ENCODE measurements at regions not wholly inside any gene's neighbourhood (a gene's known extent, or its start where the extent isn't known, plus 50 kb on each side); places are given as distances from the start of the nearest gene placed in this dataset.
A peak's percentile ranks its signal among the peaks of the same experiment; 100 is the strongest.

DNA sequence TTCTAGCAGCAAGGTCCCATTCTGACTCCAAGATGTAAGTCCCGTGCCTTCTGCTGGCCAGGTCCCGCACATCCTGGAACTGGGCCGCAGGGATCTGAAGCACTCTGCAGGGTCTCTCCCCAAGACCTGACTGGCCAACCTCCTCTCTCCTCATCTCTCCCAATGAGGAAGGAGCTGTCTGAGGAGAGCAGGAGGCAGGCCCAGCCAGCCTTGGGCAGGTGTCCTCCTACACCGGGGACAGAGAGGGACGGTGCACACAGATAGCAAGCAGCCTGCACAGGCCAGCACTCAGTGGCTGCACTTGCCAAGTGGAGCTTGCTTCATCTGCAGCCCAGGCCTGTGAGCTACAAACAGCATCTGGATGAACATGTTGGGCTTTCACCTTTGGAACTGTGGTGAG is 76.8 kb upstream of the CD93 start (continued):
- no peak for TF ChIP-seq ZNF76 (tag by site-specific recombination; IDR thresholded peaks at IDR 0.05; ENCODE audit: borderline replicate concordance, low read depth)
- TF ChIP-seq, protein P1, sequence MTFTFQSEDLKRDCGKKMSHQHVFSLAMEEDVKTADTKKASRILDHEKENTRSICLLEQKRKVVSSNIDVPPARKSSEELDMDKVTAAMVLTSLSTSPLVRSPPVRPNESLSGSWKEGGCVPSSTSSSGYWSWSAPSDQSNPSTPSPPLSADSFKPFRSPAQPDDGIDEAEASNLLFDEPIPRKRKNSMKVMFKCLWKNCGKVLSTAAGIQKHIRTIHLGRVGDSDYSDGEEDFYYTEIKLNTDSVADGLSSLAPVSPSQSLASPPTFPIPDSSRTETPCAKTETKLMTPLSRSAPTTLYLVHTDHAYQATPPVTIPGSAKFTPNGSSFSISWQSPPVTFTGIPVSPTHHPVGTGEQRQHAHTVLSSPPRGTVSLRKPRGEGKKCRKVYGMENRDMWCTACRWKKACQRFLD (tag by site-specific recombination; IDR thresholded peaks at IDR 0.05) = no peak

DNA sequence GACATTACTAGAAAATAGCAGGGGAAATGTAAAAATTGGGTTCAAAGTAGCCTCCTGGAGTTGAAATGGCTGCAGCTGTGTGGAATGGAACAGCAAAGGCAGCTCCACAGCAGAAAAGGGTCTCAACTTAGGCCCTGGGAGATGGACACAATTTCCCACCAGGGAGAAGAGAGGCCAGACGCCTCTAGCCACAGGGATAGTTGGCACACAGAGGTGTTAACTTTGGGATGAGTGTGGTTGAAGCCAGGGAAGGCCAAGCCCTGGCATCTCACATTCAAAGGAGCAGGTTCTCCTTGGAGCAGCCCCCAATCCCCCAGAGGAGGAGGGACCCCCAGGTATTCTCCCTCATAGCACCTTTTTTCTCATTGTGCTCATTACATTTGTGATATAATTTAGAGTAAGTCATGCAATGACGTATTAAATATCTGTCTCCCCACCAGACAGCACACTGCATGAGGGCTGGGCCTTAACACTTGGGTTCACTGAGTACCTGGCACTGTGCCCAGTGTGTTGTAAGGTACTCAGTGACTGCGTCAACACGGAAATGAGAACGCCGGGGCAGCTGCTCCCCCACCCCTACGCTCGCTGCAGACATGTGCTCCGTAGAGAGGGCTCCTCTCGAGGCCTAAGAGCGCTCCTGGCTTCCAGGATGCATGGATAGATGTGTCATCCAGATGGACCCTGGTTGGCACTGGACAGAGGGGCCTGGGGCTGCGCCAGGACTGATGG is 76.0 kb upstream of the CD93 start:
- no peaks in the 10 kb centered on the region for H3K36me3 ChIP-seq (ENCODE audit: control insufficient read depth in 2 of 2, insufficient read depth in 1 of 2, low read length in 2 of 2)
- 0 out of 2 replicates have a peak, but pooled peaks have one; percentile 12 for TF ChIP-seq ZNF140 (tag by site-specific recombination; IDR thresholded peaks at IDR 0.05)
- no peak for TF ChIP-seq ZFP3 (tag by site-specific recombination; IDR thresholded peaks at IDR 0.05; ENCODE audit: low read depth)
- no peak for TF ChIP-seq YY2 (tag by site-specific recombination; IDR thresholded peaks at IDR 0.05)
- no peak for TF ChIP-seq ZNF707 (tag by site-specific recombination; IDR thresholded peaks at IDR 0.05)
- TF ChIP-seq OVOL3 (tag by site-specific recombination; IDR thresholded peaks at IDR 0.05) = no peak
- peak; percentile 30; the same call in 1 of the 2 replicates for TF ChIP-seq ZNF184 (tag by site-specific recombination; IDR thresholded peaks at IDR 0.05)
- TF ChIP-seq ZIC2 (tag by site-specific recombination; IDR thresholded peaks at IDR 0.05) = 0 out of 2 replicates have a peak, but pooled peaks have one; percentile 13
- TF ChIP-seq, protein P2, sequence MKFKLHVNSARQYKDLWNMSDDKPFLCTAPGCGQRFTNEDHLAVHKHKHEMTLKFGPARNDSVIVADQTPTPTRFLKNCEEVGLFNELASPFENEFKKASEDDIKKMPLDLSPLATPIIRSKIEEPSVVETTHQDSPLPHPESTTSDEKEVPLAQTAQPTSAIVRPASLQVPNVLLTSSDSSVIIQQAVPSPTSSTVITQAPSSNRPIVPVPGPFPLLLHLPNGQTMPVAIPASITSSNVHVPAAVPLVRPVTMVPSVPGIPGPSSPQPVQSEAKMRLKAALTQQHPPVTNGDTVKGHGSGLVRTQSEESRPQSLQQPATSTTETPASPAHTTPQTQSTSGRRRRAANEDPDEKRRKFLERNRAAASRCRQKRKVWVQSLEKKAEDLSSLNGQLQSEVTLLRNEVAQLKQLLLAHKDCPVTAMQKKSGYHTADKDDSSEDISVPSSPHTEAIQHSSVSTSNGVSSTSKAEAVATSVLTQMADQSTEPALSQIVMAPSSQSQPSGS (tag by site-specific recombination; IDR thresholded peaks at IDR 0.05; ENCODE audit: low read depth) = 0 out of 2 replicates have a peak, but pooled peaks have one; percentile 9
- H3K9me3 ChIP-seq (ENCODE audit: control insufficient read depth, insufficient read depth, low read depth, low read length) = no peaks in the 10 kb centered on the region
- H3K27ac ChIP-seq (ENCODE audit: extremely low read depth, low read depth, low read length) = no peak overlapping the region
- no peaks in the 10 kb centered on the region for H3K4me1 ChIP-seq (ENCODE audit: control insufficient read depth, insufficient read depth, low read length)
- CTCF ChIA-PET = interaction anchor here (0.7 kb wide), 1 partner anchor 112 kb away, joined by 4 read pairs; no protein-coding TSS in a partner anchor
- POLR2A ChIA-PET = no interaction called here
- H3K4me3 ChIP-seq (ENCODE audit: low read depth, low read length) = no peak overlapping the region

DNA sequence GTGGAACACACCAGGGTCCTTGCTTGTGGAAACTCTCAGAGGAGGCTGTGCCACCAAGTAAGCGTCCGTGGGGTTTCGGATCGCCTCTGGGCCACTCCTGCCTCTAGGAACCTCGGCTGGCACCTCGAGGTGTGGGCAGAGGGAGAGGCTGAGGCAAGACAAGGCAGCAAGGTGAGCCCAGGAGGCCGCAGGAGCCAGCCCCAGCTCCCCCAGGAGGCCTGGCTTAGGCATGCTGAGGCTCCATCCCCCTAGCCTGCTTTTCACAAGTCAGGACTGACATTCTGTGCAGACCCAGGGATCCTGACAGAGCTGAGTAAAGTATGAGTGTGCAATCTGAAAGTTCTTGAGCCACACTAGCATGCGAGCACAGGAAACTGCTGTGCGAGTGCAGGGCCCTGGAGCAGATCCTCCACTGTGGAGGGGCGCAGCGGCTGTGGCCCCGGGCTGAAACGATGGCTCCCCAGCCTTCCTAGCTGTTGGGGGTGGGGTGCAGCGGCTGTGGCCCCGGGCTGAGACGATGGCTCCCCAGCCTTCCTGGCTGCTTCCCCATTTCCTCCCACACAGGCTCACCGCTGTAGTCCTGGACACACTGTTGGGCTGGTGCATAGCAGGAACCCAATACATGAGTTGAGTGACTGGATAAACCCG is 75.2 kb upstream of the CD93 start:
- TF ChIP-seq, protein P3, sequence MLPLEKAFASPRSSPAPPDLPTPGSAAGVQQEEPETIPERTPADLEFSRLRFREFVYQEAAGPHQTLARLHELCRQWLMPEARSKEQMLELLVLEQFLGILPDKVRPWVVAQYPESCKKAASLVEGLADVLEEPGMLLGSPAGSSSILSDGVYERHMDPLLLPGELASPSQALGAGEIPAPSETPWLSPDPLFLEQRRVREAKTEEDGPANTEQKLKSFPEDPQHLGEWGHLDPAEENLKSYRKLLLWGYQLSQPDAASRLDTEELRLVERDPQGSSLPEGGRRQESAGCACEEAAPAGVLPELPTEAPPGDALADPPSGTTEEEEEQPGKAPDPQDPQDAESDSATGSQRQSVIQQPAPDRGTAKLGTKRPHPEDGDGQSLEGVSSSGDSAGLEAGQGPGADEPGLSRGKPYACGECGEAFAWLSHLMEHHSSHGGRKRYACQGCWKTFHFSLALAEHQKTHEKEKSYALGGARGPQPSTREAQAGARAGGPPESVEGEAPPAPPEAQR (tag by site-specific recombination; IDR thresholded peaks at IDR 0.05) = no peak
- TF ChIP-seq ZBTB20 (tag by site-specific recombination; IDR thresholded peaks at IDR 0.05) (no peak), ZNF501 (tag by site-specific recombination; IDR thresholded peaks at IDR 0.05) (no peak), ZNF677 (tag by site-specific recombination; IDR thresholded peaks at IDR 0.05) (no peak)
- ChIA-PET CTCF (interaction anchor here (0.7 kb wide), 1 partner anchor 111 kb away, joined by 4 read pairs; no protein-coding TSS in a partner anchor), POLR2A (no interaction called here)
- no peak overlapping the region for H3K27ac ChIP-seq (ENCODE audit: extremely low read depth, low read depth, low read length)
- no peaks in the 10 kb centered on the region for H3K36me3 ChIP-seq (ENCODE audit: control insufficient read depth in 2 of 2, insufficient read depth in 1 of 2, low read length in 2 of 2)
- no peaks in the 10 kb centered on the region for H3K9me3 ChIP-seq (ENCODE audit: control insufficient read depth, insufficient read depth, low read depth, low read length)
- no peaks in the 10 kb centered on the region for H3K4me1 ChIP-seq (ENCODE audit: control insufficient read depth, insufficient read depth, low read length)
- H3K4me3 ChIP-seq (ENCODE audit: low read depth, low read length) = no peak overlapping the region
